ENCODE measurements at regions not wholly inside any gene's neighbourhood (a gene's known extent, or its start where the extent isn't known, plus 50 kb on each side); places are given as distances from the start of the nearest gene placed in this dataset.

- no peak overlapping the region for H2AFZ ChIP-seq (ENCODE audit: low read length)
- no peak overlapping the region for H3K9ac ChIP-seq (ENCODE audit: low read depth, low read length, poor library complexity)
- no peak overlapping the region for H3K27ac ChIP-seq (replicated peaks; ENCODE audit: low read length)
- no peak overlapping the region for H3K18ac ChIP-seq (ENCODE audit: low read length)
- no peak overlapping the region for H2BK120ac ChIP-seq (ENCODE audit: low read depth, low read length)
- H2AK5ac ChIP-seq (ENCODE audit: low read depth, low read length) = no peak overlapping the region
- H3K4ac ChIP-seq (ENCODE audit: low read length) = no peak overlapping the region
- no peak overlapping the region for H3K4me2 ChIP-seq (ENCODE audit: insufficient read depth, low read length, poor library complexity, severe bottlenecking)
- H4K91ac ChIP-seq (ENCODE audit: low read depth, low read length, poor library complexity) = no peak overlapping the region
- H2BK12ac ChIP-seq (ENCODE audit: low read length) = no peak overlapping the region
- no peak overlapping the region for H2BK15ac ChIP-seq (ENCODE audit: low read length)
- no peak overlapping the region for H4K8ac ChIP-seq (ENCODE audit: low read depth, low read length)
- H3K4me1 ChIP-seq (ENCODE audit: control insufficient read depth in 2 of 2, insufficient read depth in 1 of 2, low read depth in 1 of 2, low read length in 2 of 2) = no peaks in the 10 kb centered on the region
- no peak overlapping the region for H3K23ac ChIP-seq (ENCODE audit: low read depth, low read length, poor library complexity)
- H3K4me3 ChIP-seq (ENCODE audit: low read length in 2 of 2) = no peak overlapping the region
- no peaks in the 10 kb centered on the region for H3K36me3 ChIP-seq (replicated peaks in 1 of 2; ENCODE audit: control insufficient read depth in 2 of 2, insufficient read depth in 2 of 2, low read length in 2 of 2)
- H3K9me3 ChIP-seq (replicated peaks in 1 of 2; ENCODE audit: control insufficient read depth in 2 of 2, insufficient read depth in 1 of 2, low read depth in 1 of 2, low read length in 2 of 2) = no peaks in the 10 kb centered on the region
- H3K27me3 ChIP-seq (ENCODE audit: control insufficient read depth in 3 of 3, insufficient read depth in 3 of 3, low read depth in 1 of 3, low read length in 3 of 3) = no peaks in the 10 kb centered on the region
- no peaks in the 10 kb centered on the region for H3K79me1 ChIP-seq (ENCODE audit: low read depth, low read length)
- no peak overlapping the region for H2BK5ac ChIP-seq (ENCODE audit: low read length)
- H3K14ac ChIP-seq (ENCODE audit: low read length) = no peak overlapping the region
- DNase-seq (ENCODE audit: low spot score) = no peak
- no CpG with 5 or more reads among the region's 1 CpG for WGBS, 2 donors (ENCODE audit: extremely low coverage in 2 of 2, insufficient read length in 2 of 2, insufficient replicate concordance in 1 of 2)
Measured at GRCh38 chr13:82011355-82011754, 1670.4 kb upstream of the SPRY2 start.

- H2BK15ac ChIP-seq (ENCODE audit: low read length) = no peak overlapping the region
- H2BK5ac ChIP-seq (ENCODE audit: low read length) = no peak overlapping the region
Measured at GRCh38 chr13:82010780-82011179, 1669.9 kb upstream of the SPRY2 start.

GRCh38 chr13:82002710-82003109 lies 1661.8 kb upstream of the SPRY2 start:
- no peak for DNase-seq (ENCODE audit: low spot score)
- Histone ChIP-seq H3K36me3 (replicated peaks in 1 of 2; ENCODE audit: control insufficient read depth in 2 of 2, insufficient read depth in 2 of 2, low read length in 2 of 2) (no peaks in the 10 kb centered on the region), H3K9ac (ENCODE audit: low read depth, low read length, poor library complexity) (no peak overlapping the region), H3K4me2 (ENCODE audit: insufficient read depth, low read length, poor library complexity, severe bottlenecking) (no peak overlapping the region), H3K4me1 (ENCODE audit: control insufficient read depth in 2 of 2, insufficient read depth in 1 of 2, low read depth in 1 of 2, low read length in 2 of 2) (no peaks in the 10 kb centered on the region), H2BK120ac (ENCODE audit: low read depth, low read length) (no peak overlapping the region), H3K4me3 (ENCODE audit: low read length in 2 of 2) (no peak overlapping the region), H4K91ac (ENCODE audit: low read depth, low read length, poor library complexity) (no peak overlapping the region), H4K8ac (ENCODE audit: low read depth, low read length) (no peak overlapping the region), H3K18ac (ENCODE audit: low read length) (no peak overlapping the region), H2BK15ac (ENCODE audit: low read length) (no peak overlapping the region), H2BK12ac (ENCODE audit: low read length) (no peak overlapping the region), H3K14ac (ENCODE audit: low read length) (no peak overlapping the region), H3K23ac (ENCODE audit: low read depth, low read length, poor library complexity) (no peak overlapping the region), H3K27me3 (ENCODE audit: control insufficient read depth in 3 of 3, insufficient read depth in 3 of 3, low read depth in 1 of 3, low read length in 3 of 3) (no peaks in the 10 kb centered on the region), H2AFZ (ENCODE audit: low read length) (no peak overlapping the region), H2BK5ac (ENCODE audit: low read length) (no peak overlapping the region), H3K79me1 (ENCODE audit: low read depth, low read length) (no peaks in the 10 kb centered on the region), H2AK5ac (ENCODE audit: low read depth, low read length) (no peak overlapping the region), H3K9me3 (replicated peaks in 1 of 2; ENCODE audit: control insufficient read depth in 2 of 2, insufficient read depth in 1 of 2, low read depth in 1 of 2, low read length in 2 of 2) (no peaks in the 10 kb centered on the region), H3K27ac (replicated peaks; ENCODE audit: low read length) (no peak overlapping the region), H3K4ac (ENCODE audit: low read length) (no peak overlapping the region)
- no CpG with 5 or more reads among the region's 3 CpGs for WGBS, 2 donors (ENCODE audit: extremely low coverage in 2 of 2, insufficient read length in 2 of 2, insufficient replicate concordance in 1 of 2)

More at GRCh38 chr13:82010780-82011179, 1669.9 kb upstream of the SPRY2 start:
- Histone ChIP-seq H3K9me3 (replicated peaks in 1 of 2; ENCODE audit: control insufficient read depth in 2 of 2, insufficient read depth in 1 of 2, low read depth in 1 of 2, low read length in 2 of 2) (no peaks in the 10 kb centered on the region), H4K8ac (ENCODE audit: low read depth, low read length) (no peak overlapping the region), H3K4me2 (ENCODE audit: insufficient read depth, low read length, poor library complexity, severe bottlenecking) (no peak overlapping the region), H3K4me1 (ENCODE audit: control insufficient read depth in 2 of 2, insufficient read depth in 1 of 2, low read depth in 1 of 2, low read length in 2 of 2) (no peaks in the 10 kb centered on the region), H2BK120ac (ENCODE audit: low read depth, low read length) (no peak overlapping the region), H3K27me3 (ENCODE audit: control insufficient read depth in 3 of 3, insufficient read depth in 3 of 3, low read depth in 1 of 3, low read length in 3 of 3) (no peaks in the 10 kb centered on the region), H2AK5ac (ENCODE audit: low read depth, low read length) (no peak overlapping the region), H3K36me3 (replicated peaks in 1 of 2; ENCODE audit: control insufficient read depth in 2 of 2, insufficient read depth in 2 of 2, low read length in 2 of 2) (no peaks in the 10 kb centered on the region), H4K91ac (ENCODE audit: low read depth, low read length, poor library complexity) (no peak overlapping the region), H3K9ac (ENCODE audit: low read depth, low read length, poor library complexity) (no peak overlapping the region), H3K23ac (ENCODE audit: low read depth, low read length, poor library complexity) (no peak overlapping the region), H3K27ac (replicated peaks; ENCODE audit: low read length) (no peak overlapping the region), H3K18ac (ENCODE audit: low read length) (no peak overlapping the region), H2BK12ac (ENCODE audit: low read length) (no peak overlapping the region), H3K14ac (ENCODE audit: low read length) (no peak overlapping the region), H3K4ac (ENCODE audit: low read length) (no peak overlapping the region), H3K4me3 (ENCODE audit: low read length in 2 of 2) (no peak overlapping the region), H2AFZ (ENCODE audit: low read length) (no peak overlapping the region), H3K79me1 (ENCODE audit: low read depth, low read length) (no peaks in the 10 kb centered on the region)
- DNase-seq (ENCODE audit: low spot score) = no peak
- no CpG with 5 or more reads among the region's 2 CpGs for WGBS, 2 donors (ENCODE audit: extremely low coverage in 2 of 2, insufficient read length in 2 of 2, insufficient replicate concordance in 1 of 2)

- WGBS, 2 donors (ENCODE audit: extremely low coverage in 2 of 2, insufficient read length in 2 of 2, insufficient replicate concordance in 1 of 2) = no CpG with 5 or more reads among the region's 3 CpGs
- H2BK120ac ChIP-seq (ENCODE audit: low read depth, low read length) = no peak overlapping the region
- no peak overlapping the region for H3K27ac ChIP-seq (replicated peaks; ENCODE audit: low read length)
- no peak overlapping the region for H4K91ac ChIP-seq (ENCODE audit: low read depth, low read length, poor library complexity)
- DNase-seq (ENCODE audit: low spot score) = no peak
- no peak overlapping the region for H2BK12ac ChIP-seq (ENCODE audit: low read length)
- H3K23ac ChIP-seq (ENCODE audit: low read depth, low read length, poor library complexity) = no peak overlapping the region
- no peaks in the 10 kb centered on the region for H3K27me3 ChIP-seq (ENCODE audit: control insufficient read depth in 3 of 3, insufficient read depth in 3 of 3, low read depth in 1 of 3, low read length in 3 of 3)
- H3K14ac ChIP-seq (ENCODE audit: low read length) = no peak overlapping the region
- no peaks in the 10 kb centered on the region for H3K9me3 ChIP-seq (replicated peaks in 1 of 2; ENCODE audit: control insufficient read depth in 2 of 2, insufficient read depth in 1 of 2, low read depth in 1 of 2, low read length in 2 of 2)
- H3K4me3 ChIP-seq (ENCODE audit: low read length in 2 of 2) = no peak overlapping the region
- H2AFZ ChIP-seq (ENCODE audit: low read length) = no peak overlapping the region
- H3K4ac ChIP-seq (ENCODE audit: low read length) = no peak overlapping the region
- no peak overlapping the region for H3K18ac ChIP-seq (ENCODE audit: low read length)
- no peak overlapping the region for H3K9ac ChIP-seq (ENCODE audit: low read depth, low read length, poor library complexity)
- H3K4me2 ChIP-seq (ENCODE audit: insufficient read depth, low read length, poor library complexity, severe bottlenecking) = no peak overlapping the region
- no peaks in the 10 kb centered on the region for H3K36me3 ChIP-seq (replicated peaks in 1 of 2; ENCODE audit: control insufficient read depth in 2 of 2, insufficient read depth in 2 of 2, low read length in 2 of 2)
- H2BK5ac ChIP-seq (ENCODE audit: low read length) = no peak overlapping the region
- no peaks in the 10 kb centered on the region for H3K4me1 ChIP-seq (ENCODE audit: control insufficient read depth in 2 of 2, insufficient read depth in 1 of 2, low read depth in 1 of 2, low read length in 2 of 2)
- H4K8ac ChIP-seq (ENCODE audit: low read depth, low read length) = no peak overlapping the region
- no peak overlapping the region for H2AK5ac ChIP-seq (ENCODE audit: low read depth, low read length)
- no peaks in the 10 kb centered on the region for H3K79me1 ChIP-seq (ENCODE audit: low read depth, low read length)
- H2BK15ac ChIP-seq (ENCODE audit: low read length) = no peak overlapping the region
Measured at GRCh38 chr13:81995316-81995715, 1654.4 kb upstream of the SPRY2 start.

All from neuronal stem cell (in vitro differentiated cells).